MV-4-11 (cell line): ENCODE measurements at regions not wholly inside any gene's neighbourhood (a gene's known extent, or its start where the extent isn't known, plus 50 kb on each side); places are given as distances from the start of the nearest gene placed in this dataset.
"Not testable (repeated sequence)": the region's sequence is repeated elsewhere in the genome, so short reads cannot be mapped to it uniquely, and the experiment has no call there.

Experiments used
- DNase-seq: peaks from one replicate; lab custom pipeline; 2025; lab: John Stamatoyannopoulos, UW

DNA sequence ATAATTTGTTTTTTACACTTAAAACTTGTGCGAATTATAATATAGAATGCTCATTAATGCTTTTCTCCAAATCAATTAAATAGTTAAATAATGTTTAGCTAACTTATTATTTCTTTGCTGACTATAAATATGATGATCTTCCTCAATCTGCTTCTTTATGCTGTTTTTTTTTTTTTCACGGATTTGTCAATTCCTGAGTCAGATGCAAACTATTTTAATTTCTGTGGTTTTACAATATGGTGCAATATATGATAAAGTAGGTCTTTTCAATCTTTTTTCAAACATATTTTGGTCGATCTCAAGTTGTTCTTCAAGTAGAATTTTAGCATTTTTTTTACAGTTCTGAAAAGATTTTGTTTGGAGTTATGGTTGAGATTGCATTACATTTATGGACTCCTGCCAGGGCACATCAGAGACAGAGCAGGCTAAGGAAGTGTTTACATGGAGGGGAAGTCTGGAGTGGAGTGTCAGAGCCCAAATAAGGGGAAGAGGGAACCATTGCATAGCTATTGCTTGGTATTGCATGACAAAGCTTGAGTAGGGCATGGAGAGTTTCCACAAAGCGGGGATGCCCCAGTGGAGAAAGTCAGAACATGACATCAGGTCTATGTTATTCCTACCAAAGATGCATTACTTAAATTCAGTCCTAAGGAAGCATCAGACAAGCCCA, 204.4 kb downstream of the OTUD1 start:
- peak; percentile 91 for DNase-seq

DNA sequence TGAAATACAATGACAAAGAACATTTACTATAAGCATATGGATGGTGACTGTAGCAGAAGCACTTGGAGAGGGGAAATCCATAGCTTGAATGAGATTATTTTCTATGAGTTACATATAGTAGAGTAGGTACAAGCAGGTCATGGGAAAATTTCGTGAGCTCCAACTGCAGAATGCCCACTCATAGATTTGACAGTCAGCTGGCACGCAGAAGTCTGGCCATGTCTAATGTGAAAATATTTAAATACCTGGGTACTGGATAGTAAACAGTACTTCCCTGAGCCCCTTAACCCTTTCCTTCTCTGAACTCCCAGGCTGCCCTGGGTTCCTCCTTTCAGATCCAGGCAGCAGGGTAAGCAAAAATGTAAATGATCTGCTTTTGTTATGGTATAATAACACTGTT, 209.7 kb downstream of the OTUD1 start:
- DNase-seq: no peak

DNA sequence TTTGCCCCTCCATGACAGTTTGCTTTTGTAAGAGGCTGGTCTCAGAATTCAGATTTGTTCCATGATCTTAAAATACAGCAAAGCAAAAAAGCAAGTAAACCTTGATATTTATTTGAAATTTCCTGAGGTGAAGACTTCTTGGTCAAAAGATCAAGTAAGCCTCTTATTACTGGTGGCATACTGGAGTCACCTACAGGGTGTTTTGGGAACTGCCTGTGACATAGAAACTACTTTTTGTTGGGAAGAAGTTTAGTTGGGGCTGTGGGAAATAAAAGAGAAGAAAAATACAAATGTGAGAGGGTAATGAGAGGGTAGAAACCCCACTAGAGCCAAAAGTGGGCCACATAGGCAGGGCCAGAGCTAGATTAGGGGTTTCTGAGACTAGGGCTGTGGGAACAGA, 217.9 kb downstream of the OTUD1 start:
- peak; percentile 17 for DNase-seq

DNA sequence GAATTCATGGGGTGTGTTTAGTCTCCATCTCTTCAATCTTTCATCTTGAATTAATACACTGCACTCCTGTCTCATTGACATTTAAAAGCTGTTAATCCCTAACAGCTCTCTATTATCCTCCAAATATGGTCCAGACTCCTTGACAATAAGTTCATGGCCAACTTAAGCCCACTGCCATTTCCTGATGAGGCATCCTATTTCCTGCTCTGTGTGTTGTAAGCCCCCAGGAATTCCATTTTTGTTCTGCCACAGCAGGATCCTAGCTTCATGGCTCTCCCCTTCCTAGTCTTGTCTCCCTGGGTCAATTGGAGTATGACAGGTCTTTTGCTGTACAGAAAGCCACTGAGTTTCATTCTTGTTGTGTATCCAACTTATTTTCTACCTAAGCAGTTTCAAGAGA, 218.8 kb downstream of the OTUD1 start:
- DNase-seq: no peak

DNA sequence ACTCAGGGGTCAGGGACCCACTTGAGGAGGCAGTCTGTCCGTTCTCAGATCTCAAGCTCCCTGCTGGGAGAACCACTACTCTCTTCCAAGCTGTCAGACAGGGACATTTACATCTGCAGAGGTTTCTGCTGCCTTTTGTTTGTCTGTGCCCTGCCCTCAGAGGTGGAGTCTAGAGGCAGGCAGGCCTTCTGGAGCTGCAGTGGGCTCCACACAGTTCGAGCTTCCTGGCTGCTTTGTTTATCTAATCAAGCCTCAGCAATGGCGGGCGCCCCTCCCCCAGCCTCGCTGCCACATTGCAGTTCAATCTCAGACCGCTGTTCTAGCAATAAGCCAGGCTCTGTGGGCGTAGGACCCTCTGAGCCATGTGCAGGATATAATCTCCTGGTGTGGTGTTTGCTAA, 233.0 kb downstream of the OTUD1 start:
- not testable (repeated sequence) for DNase-seq

DNA sequence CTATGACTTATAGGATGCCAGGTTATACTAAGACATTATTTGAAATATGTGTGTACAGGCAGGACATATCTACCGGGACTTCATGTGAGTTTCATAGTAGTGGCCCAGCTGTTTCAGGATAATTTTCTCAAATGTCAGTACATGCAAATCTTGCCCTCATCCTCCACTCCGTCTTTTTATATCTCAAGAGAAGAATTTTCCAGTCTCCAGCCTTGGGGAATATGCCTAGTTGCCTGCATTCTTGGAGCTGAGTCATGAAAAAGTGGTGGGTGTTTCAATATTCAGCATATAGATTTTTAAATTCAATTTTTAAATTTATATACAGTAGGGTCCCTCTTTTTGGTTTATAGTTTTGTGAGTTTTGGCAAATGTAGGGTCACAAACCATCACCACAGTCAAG, 236.7 kb downstream of the OTUD1 start:
- no peak for DNase-seq

DNA sequence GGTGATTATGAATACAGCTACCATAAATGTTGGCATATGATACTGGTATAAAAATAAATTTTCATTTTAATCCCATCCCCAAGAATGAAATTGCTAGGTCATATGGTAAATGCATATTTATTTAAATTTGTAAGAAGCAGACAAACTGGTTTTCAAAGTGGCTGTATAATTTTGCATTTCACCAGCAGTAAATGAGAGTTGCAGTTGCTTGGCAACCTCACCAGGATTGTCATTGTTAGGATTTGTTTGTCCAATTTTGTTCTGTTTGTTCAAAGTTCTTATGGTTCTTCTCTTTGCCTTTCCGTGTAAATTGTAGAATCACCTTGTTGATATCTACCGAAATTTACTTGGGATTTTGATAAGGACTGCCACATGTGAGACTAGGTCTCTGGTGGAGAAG, 237.4 kb downstream of the OTUD1 start:
- no peak for DNase-seq

DNA sequence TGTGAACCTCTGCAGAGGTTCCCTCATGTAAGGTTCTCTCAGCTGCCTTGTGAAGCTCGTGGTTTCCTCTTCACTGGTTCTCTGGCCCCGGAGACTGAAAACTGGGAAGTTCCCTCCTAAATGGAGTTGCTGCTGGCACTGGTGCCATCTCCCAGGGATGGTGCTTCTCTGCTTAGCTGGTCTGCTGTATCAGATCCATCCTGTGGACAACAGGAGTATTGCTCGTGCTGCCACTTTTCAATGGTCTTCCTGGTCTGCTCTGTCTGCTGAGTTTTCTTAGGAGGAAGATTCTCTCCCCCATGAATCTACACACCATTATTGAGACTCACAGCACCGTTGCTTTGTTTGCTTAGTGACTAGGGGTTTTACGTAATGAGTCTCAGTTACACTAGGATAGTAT, 247.8 kb downstream of the OTUD1 start:
- no peak for DNase-seq

DNA sequence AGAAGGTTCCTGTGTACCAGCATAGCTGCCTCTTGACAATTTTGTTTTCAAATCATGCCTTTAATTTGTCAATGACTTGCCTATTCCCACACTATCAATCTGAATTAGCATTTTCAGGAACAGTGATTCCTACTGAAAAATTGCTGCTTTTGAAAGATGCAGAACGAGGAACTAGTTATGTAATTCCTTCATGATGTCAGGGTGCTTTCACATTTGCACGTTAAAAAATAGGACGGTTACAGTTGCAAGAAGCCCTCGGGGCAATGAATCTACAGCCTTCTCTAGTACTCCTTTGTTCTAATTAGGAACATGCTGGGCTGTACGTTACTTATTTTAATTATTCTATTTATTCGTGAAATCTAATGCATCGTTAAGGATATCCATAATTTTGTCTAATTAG, 253.9 kb downstream of the OTUD1 start:
- DNase-seq: no peak

DNA sequence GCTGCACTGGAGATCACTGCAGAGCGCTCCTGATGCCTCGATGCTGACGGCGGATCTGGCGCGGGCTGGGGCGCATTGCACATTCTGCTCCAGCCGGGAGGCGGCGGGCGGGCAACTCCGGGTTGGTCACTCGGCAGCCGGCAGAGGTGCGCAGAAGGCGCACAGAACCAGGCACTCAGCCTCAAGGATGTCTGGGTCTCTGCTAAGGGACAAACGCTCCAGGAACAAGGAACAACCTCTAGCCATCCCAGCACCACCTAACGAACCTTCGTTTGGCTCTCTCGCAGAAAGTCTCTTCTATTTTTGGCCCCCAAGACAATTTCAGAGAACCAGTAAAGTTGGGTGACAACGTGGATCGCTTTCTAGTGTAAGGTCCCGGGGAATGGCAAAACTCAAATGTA, 254.6 kb downstream of the OTUD1 start:
- no peak for DNase-seq

DNA sequence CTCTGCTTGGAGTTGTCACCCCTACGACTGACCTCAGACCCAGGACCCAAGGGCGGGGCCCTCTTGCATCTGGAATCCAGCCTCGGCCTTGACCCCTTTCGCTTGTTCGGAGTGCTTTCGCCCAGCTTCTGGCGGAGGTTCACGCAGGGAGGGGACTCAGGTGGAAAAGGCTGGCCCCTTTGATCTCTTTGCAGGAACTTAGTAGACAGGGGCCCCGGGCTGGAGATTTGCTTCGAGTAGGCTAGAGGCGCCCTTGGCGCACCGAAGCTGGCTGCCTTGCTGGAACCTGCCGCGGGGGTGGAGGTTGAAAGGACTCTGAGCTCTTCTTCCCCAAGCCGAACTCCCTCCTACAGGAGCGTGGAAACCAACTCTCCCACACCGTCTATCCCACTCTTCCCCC, 255.1 kb downstream of the OTUD1 start:
- DNase-seq: no peak

DNA sequence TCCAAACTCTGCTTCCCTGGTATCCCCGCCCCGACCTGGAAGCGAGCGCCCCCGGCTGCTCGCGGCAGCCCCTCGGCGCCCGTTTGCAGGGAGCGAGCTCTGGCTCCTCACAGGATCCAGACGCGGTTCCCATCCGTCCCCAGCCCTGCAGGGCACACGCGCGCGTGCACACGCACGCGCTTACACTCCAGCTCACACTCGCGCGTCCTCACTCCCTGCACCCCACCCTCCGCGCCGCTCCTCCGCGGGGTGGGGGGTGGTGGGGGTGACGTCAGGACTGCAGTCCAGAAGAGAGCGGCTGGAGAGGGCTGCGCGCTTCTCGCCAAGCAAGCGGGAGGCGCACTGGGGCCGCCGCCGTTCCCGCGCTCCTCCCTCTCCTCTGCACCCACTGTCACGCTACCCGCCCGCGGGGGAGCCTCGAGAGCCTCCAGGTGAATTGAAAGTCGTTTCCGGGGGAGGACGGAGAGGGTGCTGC, 255.6 kb downstream of the OTUD1 start:
- no peak for DNase-seq

DNA sequence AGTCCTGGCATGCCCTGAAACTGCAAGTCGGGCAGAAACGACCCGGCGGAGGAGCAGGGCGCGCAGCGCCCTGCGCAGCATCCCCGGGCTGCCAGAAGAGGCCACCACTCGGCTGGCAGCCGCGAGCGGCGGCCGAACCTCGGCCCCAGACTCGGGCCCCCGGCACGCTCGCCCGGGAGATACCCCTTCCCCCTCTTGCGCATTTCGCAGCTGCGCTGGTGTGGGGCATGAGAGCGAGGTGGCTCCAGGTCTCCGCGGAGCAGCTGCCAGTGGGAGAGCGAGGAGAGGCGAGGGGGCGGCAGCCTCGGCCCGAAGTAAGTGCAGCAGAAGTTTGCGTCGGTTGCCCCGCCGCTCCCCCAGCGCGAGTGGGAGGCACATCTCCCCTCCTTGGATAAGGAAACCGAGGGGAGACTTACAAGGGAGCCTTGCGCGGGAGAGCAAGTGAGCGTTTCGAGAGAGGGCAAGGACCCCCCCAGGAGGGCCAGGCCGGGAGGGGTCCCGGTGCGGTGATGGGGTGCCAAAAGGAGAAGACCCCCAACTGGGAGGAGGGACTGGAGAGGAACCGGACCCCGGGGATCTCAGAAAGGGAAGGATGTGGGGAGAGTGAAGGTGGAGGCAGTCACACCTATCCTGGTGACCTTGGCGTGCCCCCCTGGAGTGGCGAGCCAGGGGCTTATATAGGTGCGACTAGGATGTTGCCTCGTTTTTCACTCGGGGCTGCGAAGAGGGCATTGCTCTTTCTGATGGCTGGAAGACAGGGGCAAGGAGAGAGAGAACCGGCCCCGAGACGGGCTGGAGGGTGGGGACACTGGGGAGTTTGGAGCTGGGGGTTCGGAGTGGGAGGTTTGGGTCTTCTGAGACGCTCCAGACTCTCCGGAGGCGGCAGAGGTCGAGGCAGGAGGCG, 256.3 kb downstream of the OTUD1 start:
- DNase-seq: no peak

DNA sequence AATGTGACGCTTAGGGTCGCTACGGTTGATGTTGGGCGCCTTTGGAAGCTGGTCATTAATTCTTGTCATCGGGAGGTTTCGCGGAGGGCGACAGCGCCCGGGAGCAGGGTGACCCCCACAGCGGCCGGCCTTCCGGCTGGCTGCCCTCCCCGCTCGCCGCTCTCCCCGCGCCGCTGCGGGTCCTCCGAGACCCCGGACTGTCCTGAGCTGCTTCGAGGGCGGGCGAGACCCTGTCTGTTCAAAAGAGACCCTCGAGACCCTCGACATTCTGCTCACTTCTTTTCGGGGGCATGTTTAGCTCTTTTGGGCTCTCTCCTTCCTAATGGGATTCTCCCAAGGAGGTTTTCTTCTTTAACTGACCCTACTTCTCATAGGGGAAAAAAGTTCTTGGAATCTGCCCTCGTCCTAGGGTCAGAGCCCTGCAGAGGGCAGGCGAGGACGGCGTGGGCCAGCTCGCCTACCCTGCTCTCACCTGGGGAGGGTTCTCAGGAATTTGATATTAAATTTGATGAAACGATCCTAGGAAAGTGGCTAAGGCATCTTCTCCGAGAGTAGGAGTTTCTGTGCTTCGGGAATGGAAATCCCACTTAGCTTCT, 257.0 kb downstream of the OTUD1 start:
- DNase-seq: no peak

DNA sequence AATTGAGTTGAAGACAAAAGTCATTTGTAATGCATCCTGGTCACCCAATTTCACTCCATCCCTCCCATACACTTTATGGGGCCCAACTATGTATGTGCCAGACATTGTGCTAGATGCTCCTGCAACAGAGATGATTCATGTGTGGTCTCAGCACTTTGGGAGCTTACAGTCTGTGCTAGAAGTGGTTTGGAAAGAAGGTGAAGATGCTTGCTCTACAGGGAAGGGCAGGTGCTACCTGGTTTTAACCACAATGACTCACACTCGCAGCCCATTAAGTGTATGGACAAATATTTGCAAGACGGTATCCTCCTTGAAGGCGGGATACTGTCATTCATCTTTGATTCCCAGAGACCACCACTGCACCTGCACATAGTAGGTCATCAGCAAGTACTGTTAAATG, 257.6 kb downstream of the OTUD1 start:
- no peak for DNase-seq

DNA sequence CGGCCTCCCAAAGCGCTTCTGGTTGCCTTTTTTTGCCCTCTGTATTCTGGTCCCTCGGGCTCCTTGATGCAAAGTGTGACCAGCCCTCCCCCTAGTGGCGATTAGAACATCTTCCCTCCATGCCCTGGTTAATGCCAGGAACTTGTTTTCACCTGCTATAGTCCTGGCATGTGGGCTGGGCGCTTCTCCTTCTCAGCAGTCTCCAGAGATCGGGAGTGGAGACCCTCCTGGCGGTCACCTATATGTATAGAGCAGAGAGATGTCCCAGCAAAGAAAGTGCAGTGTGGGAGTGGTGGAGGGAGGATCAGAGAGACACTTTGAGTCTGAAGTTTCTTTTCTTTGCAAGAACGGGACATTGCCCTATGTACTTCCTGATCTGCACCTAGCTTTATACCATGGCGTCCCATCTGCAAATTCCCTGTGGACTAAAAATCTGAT, 264.1 kb downstream of the OTUD1 start:
- peak; percentile 66 for DNase-seq

DNA sequence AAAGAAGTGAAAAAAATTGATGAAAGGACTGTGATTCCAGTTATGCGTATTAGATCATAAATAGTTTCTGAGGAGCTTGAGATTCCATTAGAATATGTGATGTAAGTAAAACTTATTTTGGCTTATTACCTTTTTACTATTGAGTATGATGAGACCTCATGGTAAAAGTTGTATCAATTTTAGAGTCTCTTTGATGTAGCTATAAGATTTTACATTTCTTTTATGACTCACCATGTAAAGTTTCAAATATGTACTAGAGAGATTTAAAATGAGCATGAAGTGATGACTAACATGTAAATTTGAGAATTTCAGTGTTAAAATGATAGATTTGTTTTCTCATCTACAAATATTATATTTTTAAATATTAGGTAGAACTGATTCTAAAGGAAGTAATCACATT, 276.5 kb downstream of the OTUD1 start:
- DNase-seq: no peak

DNA sequence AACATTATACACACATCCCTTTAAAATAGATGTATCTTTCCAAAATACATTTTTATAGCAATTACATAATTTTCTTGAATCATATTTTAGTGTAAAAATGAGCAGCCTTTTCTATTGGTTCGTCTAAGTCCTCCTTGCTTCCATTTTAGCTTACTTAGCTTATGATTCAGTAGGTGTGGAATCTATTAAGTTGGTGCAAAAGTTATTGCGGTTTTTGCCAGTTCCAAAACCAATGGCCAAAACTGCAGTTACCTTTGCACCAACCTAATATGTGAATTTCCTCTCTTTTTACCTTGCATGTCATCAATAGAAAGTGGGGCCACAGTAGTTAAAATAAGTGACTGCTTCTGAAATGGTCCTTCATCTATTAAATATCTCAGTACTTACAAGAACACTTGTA, 279.0 kb downstream of the OTUD1 start:
- DNase-seq: no peak

DNA sequence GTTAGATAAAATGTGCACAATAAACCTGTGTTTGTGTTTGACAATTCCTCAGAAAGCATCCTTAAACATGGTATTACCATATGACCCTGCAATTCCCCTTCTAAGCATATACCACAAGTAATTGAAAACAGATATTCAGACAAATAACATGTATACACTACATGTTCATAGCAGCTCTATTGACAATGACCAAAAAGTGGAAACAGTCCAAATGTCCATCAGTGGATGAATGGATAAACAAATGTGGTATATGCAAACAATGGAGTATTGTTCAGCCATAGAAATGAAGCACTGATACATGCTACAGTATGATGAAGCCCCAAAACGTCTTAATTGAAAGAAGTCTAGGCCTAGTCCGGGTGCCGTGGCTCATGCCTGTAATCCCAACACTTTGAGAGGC, 280.1 kb downstream of the OTUD1 start:
- DNase-seq: no peak

DNA sequence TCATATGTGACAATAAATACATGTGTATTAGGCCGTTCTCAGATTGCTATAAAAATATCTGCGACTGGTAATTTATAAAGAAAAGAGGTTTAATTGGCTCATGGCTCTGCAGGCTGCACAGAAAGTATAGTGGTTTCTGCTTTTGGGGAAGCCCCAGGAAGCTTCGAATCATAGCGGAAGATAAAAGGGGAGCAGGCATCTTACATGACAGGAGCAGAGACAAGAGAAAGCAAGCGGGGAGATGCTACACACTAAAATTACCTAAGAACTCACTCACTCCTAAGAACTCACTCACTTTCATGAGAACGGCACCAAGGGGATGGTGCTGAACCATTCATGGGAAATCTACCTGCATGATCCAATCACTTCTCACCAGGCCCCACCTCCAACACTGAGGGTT, 284.9 kb downstream of the OTUD1 start:
- DNase-seq: no peak

DNA sequence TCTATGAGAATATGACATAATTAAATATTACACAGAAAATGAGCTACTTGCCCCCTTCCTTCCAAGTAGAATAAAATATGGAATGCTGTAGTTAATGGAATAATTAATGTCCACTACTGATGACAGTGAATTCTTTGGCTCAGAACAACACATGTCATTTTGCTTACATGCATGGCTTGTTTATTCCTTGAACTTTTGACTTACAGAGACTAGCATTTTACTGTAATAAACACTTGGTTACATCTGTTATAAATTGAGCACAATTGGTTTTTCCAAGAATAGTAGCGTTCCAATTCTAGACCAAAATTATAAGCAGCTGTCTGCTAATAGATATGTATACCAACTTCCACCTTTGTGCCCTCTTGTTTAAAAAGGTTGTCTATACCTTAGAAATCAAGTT, 286.7 kb downstream of the OTUD1 start:
- no peak for DNase-seq

DNA sequence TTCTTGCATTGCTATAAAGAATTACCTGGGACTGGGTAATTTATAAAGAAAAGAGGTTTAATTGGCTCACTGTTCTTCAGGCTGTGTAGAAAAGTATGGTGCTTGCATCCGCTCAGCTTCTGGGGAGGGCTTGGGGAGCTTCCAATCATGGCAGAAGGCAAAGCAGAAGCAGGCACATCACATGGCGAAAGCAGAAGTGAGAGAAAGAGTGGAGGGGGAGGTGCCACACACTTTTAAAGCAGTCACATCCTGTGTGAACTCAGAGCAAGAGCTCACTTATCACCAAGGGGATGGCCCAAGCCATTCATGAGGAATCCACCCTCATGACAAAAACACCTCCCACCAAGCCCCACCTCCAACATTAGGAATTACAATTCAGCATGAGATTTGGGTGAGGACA, 303.5 kb downstream of the OTUD1 start:
- peak; percentile 93 for DNase-seq

DNA sequence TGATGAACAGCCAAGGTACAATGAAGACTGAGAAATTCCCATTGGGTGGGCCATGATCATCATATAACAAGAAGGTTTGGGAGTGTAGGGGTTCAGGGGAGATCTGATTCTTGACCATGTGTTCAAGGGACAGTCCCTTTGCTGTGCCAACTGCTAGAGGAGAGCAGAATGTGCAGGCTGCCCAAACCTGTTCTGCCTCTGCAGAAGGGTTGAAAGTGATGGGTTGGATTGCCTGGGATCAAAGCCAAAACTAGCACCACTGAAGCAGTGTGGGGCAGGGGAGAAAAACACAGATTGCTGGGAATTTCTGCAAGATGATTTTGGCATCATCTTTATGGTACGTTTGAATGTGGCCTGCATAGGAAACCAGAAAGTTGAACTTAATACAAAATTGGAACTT, 303.9 kb downstream of the OTUD1 start:
- DNase-seq: no peak
